CD4-positive, alpha-beta T cell (primary cell): ENCODE measurements at regions not wholly inside any gene's neighbourhood (a gene's known extent, or its start where the extent isn't known, plus 50 kb on each side); places are given as distances from the start of the nearest gene placed in this dataset.
A peak's percentile ranks its signal among the peaks of the same experiment; 100 is the strongest.
"Not testable (repeated sequence)": the region's sequence is repeated elsewhere in the genome, so short reads cannot be mapped to it uniquely, and the experiment has no call there.

Experiments
- ATAC-seq: fragments of 200-7000 bp; cut with Tn5 transposase; one replicate; pipeline ENCODE4 v1.10.0; 2022; ENCODE audit warnings: mild to moderate bottlenecking; ENCODE audit not compliant: poor library complexity
- CTCF ChIA-PET: fragments of 350-600 bp; sonication (Branson Sonifier 250); formaldehyde crosslinking; loops from one replicate; lab custom pipeline; 2021; ENCODE audit warnings: antibody characterized with exemption, inconsistent platforms; lab: Charles Lee
- POLR2A ChIA-PET: fragments of 350-600 bp; sonication (Branson Sonifier 250); formaldehyde crosslinking; loops from one replicate; lab custom pipeline; 2021; ENCODE audit warnings: antibody characterized with exemption, inconsistent platforms; lab: Charles Lee
- DNase-seq, 14 experiments: peaks; one replicate each; pipeline ENCODE4 v3.0.0-alpha.2; 2013 to 2020; ENCODE audit warnings: mixed read lengths in 2 of 14
- H3K27ac ChIP-seq, 2 donors: one replicate each; pipeline versions ENCODE4 v1.5.1 to v1.7.0; 2013; ENCODE audit warnings: low read length in 2 of 2, low read depth in 1 of 2, mild to moderate bottlenecking in 1 of 2
- H3K27me3 ChIP-seq, 2 experiments: 1 replicate in 1 of 2; 2 replicates in 1 of 2; pipeline versions ENCODE4 v1.6.1 to v1.7.0; 2013; ENCODE audit warnings: low read length in 2 of 2, control low read depth in 1 of 2, mild to moderate bottlenecking in 1 of 2, moderate library complexity in 1 of 2; ENCODE audit not compliant: insufficient read depth in 2 of 2, control insufficient read depth in 1 of 2
- H3K36me3 ChIP-seq: one replicate; pipeline ENCODE4 v1.6.1; 2013; ENCODE audit warnings: low read length, control low read depth; ENCODE audit not compliant: insufficient read depth
- H3K4me1 ChIP-seq: one replicate; pipeline ENCODE4 v1.6.1; 2013; ENCODE audit warnings: low read length, control low read depth; ENCODE audit not compliant: insufficient read depth
- H3K4me3 ChIP-seq: one replicate; pipeline ENCODE4 v1.5.1; 2013; ENCODE audit warnings: mild to moderate bottlenecking, low read length, moderate library complexity
- H3K9me3 ChIP-seq, 2 experiments: 1 replicate in 1 of 2; 2 replicates in 1 of 2; pipeline versions ENCODE4 v1.6.1 to v1.7.0; 2013; ENCODE audit warnings: low read length in 2 of 2, mild to moderate bottlenecking in 2 of 2, control low read depth in 1 of 2, moderate library complexity in 1 of 2; ENCODE audit not compliant: control insufficient read depth in 1 of 2, insufficient read depth in 1 of 2
- H3K27ac Mint-ChIP-seq: one replicate; pipeline ENCODE4 v1.8.0; 2020; ENCODE audit warnings: mixed read lengths
- H3K27me3 Mint-ChIP-seq: one replicate; pipeline ENCODE4 v1.8.0; 2021; ENCODE audit warnings: mixed read lengths
- H3K36me3 Mint-ChIP-seq: one replicate; pipeline ENCODE4 v1.8.0; 2021; ENCODE audit warnings: low read depth, mixed read lengths
- H3K4me1 Mint-ChIP-seq: one replicate; pipeline ENCODE4 v1.8.0; 2021; ENCODE audit warnings: low read depth, mixed read lengths
- H3K4me3 Mint-ChIP-seq: one replicate; pipeline ENCODE4 v1.8.0; 2020; ENCODE audit warnings: mild to moderate bottlenecking, mixed read lengths
- H3K9me3 Mint-ChIP-seq: one replicate; pipeline ENCODE4 v1.8.0; 2020; ENCODE audit warnings: mixed read lengths
- CTCF ChIP-seq: fragments of 200-600 bp; IDR thresholded peaks from one replicate; pipeline ENCODE4 v1.8.0; 2022; ENCODE audit warnings: antibody characterized with exemption, mild to moderate bottlenecking
- intact Hi-C, 2 experiments: fragments of 100-400 bp; cut with DNase I in 1 of 2; cut with micrococcal nuclease in 1 of 2; formaldehyde crosslinking; loops; one replicate each; pipeline versions ENCODE4 v1.15.1 to v1.9.0; 2023 to 2025; cut with DNase I, micrococcal nuclease

GRCh38 chr3:198112031-198112430 is 152.0 kb downstream of the LMLN start:
- Histone ChIP-seq H3K9me3 (peaks cover 10 to 20% of the 10 kb centered on the region in 2 experiments), H3K4me3 (no peak overlapping the region), H3K27me3 (peaks cover 27 to 54% of the 10 kb centered on the region in 2 experiments), H3K36me3 (no peaks in the 10 kb centered on the region), H3K4me1 (peaks cover 6% of the 10 kb centered on the region), H3K27ac (no peak overlapping the region)
- DNase-seq: no peak
- ATAC-seq: no peak
- ChIA-PET CTCF (no interaction called here), POLR2A (no interaction called here)
- no peak overlapping the region for H3K4me3 Mint-ChIP-seq
- H3K36me3 Mint-ChIP-seq: peaks cover 5% of the 10 kb centered on the region
- no peak for TF ChIP-seq CTCF
- H3K27ac Mint-ChIP-seq: no peak overlapping the region
- peaks cover 7% of the 10 kb centered on the region for H3K4me1 Mint-ChIP-seq
- peaks cover 15% of the 10 kb centered on the region for H3K9me3 Mint-ChIP-seq
- intact Hi-C loops: no loop called here
- H3K27me3 Mint-ChIP-seq: peaks cover 57% of the 10 kb centered on the region

- Histone ChIP-seq H3K36me3 (no peaks in the 10 kb centered on the region), H3K27me3 (peaks cover 27 to 54% of the 10 kb centered on the region in 2 experiments)
- DNase-seq: peak in 4 of 14 experiments; percentile 4 to 37 (median 19)
Observed at GRCh38 chr3:198113206-198114053, 153.4 kb downstream of the LMLN start.

GRCh38 chr3:198114516-198114915 is 154.5 kb downstream of the LMLN start:
- POLR2A ChIA-PET, H3K9me3 Mint-ChIP-seq, H3K4me1 ChIP-seq, H3K27ac Mint-ChIP-seq, H3K36me3 ChIP-seq, H3K4me3 ChIP-seq, intact Hi-C loops, CTCF ChIA-PET, H3K4me1 Mint-ChIP-seq, H3K27ac ChIP-seq, H3K36me3 Mint-ChIP-seq, H3K4me3 Mint-ChIP-seq, DNase-seq, ATAC-seq: not testable (repeated sequence)
- peaks cover 57% of the 10 kb centered on the region for H3K27me3 Mint-ChIP-seq
- H3K9me3 ChIP-seq: peaks cover 10 to 20% of the 10 kb centered on the region in 2 experiments
- H3K27me3 ChIP-seq: peaks cover 27 to 54% of the 10 kb centered on the region in 2 experiments

More at GRCh38 chr3:198113206-198114053, 153.4 kb downstream of the LMLN start:
- no peak for ATAC-seq
- intact Hi-C loops: no loop called here
- no peak overlapping the region for H3K4me3 ChIP-seq
- no peak overlapping the region for H3K27ac ChIP-seq
- Mint-ChIP-seq H3K9me3 (peaks cover 8% of the 10 kb centered on the region), H3K4me1 (peaks cover 7% of the 10 kb centered on the region), H3K36me3 (peaks cover 5% of the 10 kb centered on the region), H3K4me3 (peak overlapping the region; percentile 6), H3K27me3 (peaks cover 57% of the 10 kb centered on the region), H3K27ac (no peak overlapping the region)
- no peak for TF ChIP-seq CTCF
- H3K9me3 ChIP-seq: peaks cover 10 to 20% of the 10 kb centered on the region in 2 experiments
- ChIA-PET POLR2A (no interaction called here), CTCF (no interaction called here)
- peaks cover 6% of the 10 kb centered on the region for H3K4me1 ChIP-seq

- H3K27me3 ChIP-seq, H3K9me3 Mint-ChIP-seq, H3K27ac ChIP-seq, DNase-seq, H3K4me3 ChIP-seq, H3K27ac Mint-ChIP-seq, H3K4me3 Mint-ChIP-seq, CTCF ChIA-PET, intact Hi-C loops, H3K36me3 Mint-ChIP-seq, ATAC-seq, POLR2A ChIA-PET, H3K4me1 Mint-ChIP-seq, H3K9me3 ChIP-seq, H3K27me3 Mint-ChIP-seq, H3K36me3 ChIP-seq, H3K4me1 ChIP-seq: not testable (repeated sequence)
Observed at GRCh38 chr3:198122184-198122583, 162.2 kb downstream of the LMLN start.

GRCh38 chr3:198137038-198137835 is 177.2 kb downstream of the LMLN start:
- H3K36me3 Mint-ChIP-seq, H3K4me3 Mint-ChIP-seq, H3K4me1 ChIP-seq, POLR2A ChIA-PET, H3K27ac Mint-ChIP-seq, H3K36me3 ChIP-seq, CTCF ChIA-PET, H3K27ac ChIP-seq, H3K9me3 Mint-ChIP-seq, ATAC-seq, DNase-seq, H3K4me3 ChIP-seq, intact Hi-C loops, H3K27me3 ChIP-seq, H3K9me3 ChIP-seq, H3K4me1 Mint-ChIP-seq: not testable (repeated sequence)
- peaks cover 14% of the 10 kb centered on the region for H3K27me3 Mint-ChIP-seq
